K562 (cell line): ENCODE measurements at regions not wholly inside any gene's neighbourhood (a gene's known extent, or its start where the extent isn't known, plus 50 kb on each side); places are given as distances from the start of the nearest gene placed in this dataset.

ENCODE experiments used
- GTF2A2 ChIP-seq: IDR thresholded peaks from 2 replicates; pipeline ENCODE4 v1.6.1; 2016; ENCODE audit warnings: mild to moderate bottlenecking, missing genetic modification characterization, missing compliant biosample characterization
- L3MBTL2 ChIP-seq: fragments of 450-650 bp; IDR thresholded peaks from 2 replicates; pipeline ENCODE4 v1.6.1; 2016; ENCODE audit warnings: mild to moderate bottlenecking, moderate library complexity
- MNT ChIP-seq, 2 experiments: fragments of 450-650 bp; conservative IDR thresholded peaks; 2 replicates each; pipeline ENCODE4 v1.6.1; 2017; ENCODE audit warnings: mild to moderate bottlenecking in 2 of 2, moderate library complexity in 2 of 2
- NFE2L1 ChIP-seq: fragments of 450-650 bp; IDR thresholded peaks from 2 replicates; pipeline ENCODE4 v1.6.1; 2016; ENCODE audit warnings: missing genetic modification characterization, low read depth, mild to moderate bottlenecking, missing compliant biosample characterization, moderate library complexity, borderline replicate concordance
- NONO ChIP-seq, 2 experiments: fragments of 200-400 bp in 1 of 2; fragments of 450-650 bp in 1 of 2; formaldehyde crosslinking in 1 of 2; IDR thresholded peaks; 2 replicates each; pipeline ENCODE4 v1.6.1; 2017; ENCODE audit warnings: low read depth in 2 of 2, mild to moderate bottlenecking in 2 of 2, moderate library complexity in 2 of 2, low read length in 1 of 2
- RHOXF2B ChIP-seq: fragments of 250-450 bp; sonication (Bioruptor Pico); conservative IDR thresholded peaks from 2 replicates; pipeline ENCODE4 v1.5.1; 2021
- RNF2 ChIP-seq: sonication (generic); IDR thresholded peaks from 2 replicates; pipeline ENCODE4 v1.6.1; 2016
- UBTF ChIP-seq, 2 experiments: IDR thresholded peaks; 2 replicates each; pipeline ENCODE4 v1.6.1; 2012; ENCODE audit warnings: improper control_type of control experiment in 2 of 2, low read depth in 2 of 2, low read length in 2 of 2, borderline replicate concordance in 1 of 2
- ZNF175 ChIP-seq: fragments of 200-800 bp; sonication (Bioruptor generic); IDR thresholded peaks from 2 replicates; pipeline ENCODE4 v1.6.1; 2016; ENCODE audit warnings: low read depth, mild to moderate bottlenecking, missing genetic modification characterization, missing compliant biosample characterization
- ZNF584 ChIP-seq: fragments of 200-800 bp; sonication (Bioruptor generic); IDR thresholded peaks from 2 replicates; pipeline ENCODE4 v1.6.1; 2016; ENCODE audit warnings: low read depth, mild to moderate bottlenecking, missing genetic modification characterization, missing compliant biosample characterization
- TF ChIP-seq, protein P1 (sequence below): IDR thresholded peaks from 2 replicates; pipeline ENCODE4 v1.6.1; 2014; ENCODE audit warnings: antibody characterized with exemption
- TF ChIP-seq, protein P2 (sequence below): fragments of 450-650 bp; IDR thresholded peaks from 2 replicates; pipeline ENCODE4 v1.6.1; 2018; ENCODE audit not compliant: partially characterized antibody
- TF ChIP-seq, protein P3 (sequence below), 2 experiments: fragments of 450-650 bp; IDR thresholded peaks; 2 replicates each; pipeline ENCODE4 v1.6.1; 2018; ENCODE audit warnings: mild to moderate bottlenecking in 2 of 2, low read depth in 1 of 2; ENCODE audit not compliant: partially characterized antibody in 2 of 2

DNA sequence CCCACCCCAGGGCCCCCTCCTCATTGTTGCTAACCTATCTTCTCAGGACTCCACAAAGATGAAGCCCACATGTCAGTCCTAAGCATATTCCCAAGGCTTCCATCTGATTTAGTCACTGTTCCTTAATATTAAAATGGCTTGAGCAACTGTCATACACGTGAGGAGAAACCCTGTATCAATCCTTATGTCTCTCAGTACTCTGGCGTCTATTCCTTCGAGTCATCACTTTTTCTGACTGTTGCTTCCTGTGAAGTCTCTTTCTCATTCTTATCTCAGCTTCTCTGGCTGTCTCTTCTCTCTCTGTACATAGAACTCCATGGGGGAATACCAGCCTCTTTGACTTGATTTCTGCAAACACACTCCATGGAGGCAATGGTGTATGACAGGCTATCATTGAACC is 98.4 kb downstream of the C4BPA start (continued):
- TF ChIP-seq NFE2L1 (tag): no peak
- TF ChIP-seq RNF2: no peak
- no peak for TF ChIP-seq RHOXF2B (CRISPR knock-in tag)
- TF ChIP-seq GTF2A2 (tag): no peak
- TF ChIP-seq, protein P1, sequence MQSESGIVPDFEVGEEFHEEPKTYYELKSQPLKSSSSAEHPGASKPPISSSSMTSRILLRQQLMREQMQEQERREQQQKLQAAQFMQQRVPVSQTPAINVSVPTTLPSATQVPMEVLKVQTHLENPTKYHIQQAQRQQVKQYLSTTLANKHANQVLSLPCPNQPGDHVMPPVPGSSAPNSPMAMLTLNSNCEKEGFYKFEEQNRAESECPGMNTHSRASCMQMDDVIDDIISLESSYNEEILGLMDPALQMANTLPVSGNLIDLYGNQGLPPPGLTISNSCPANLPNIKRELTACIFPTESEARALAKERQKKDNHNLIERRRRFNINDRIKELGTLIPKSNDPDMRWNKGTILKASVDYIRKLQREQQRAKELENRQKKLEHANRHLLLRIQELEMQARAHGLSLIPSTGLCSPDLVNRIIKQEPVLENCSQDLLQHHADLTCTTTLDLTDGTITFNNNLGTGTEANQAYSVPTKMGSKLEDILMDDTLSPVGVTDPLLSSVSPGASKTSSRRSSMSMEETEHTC: 0 out of 2 replicates have a peak, but pooled peaks have one; percentile 23
- no peak for TF ChIP-seq NONO (IDR thresholded peaks at IDR 0.05; ENCODE audit: low read depth in 2 of 2, low read length in 1 of 2)
- 0 out of 2 replicates have a peak, but pooled peaks have one; percentile 19 for TF ChIP-seq ZNF584 (CRISPR knock-in tag)
- TF ChIP-seq MNT (conservative IDR thresholded peaks at IDR 0.05): no peak
- TF ChIP-seq L3MBTL2: peak; percentile 40; the same call in 1 of the 2 replicates
- TF ChIP-seq ZNF175 (CRISPR knock-in tag): no peak; the same call in 1 of the 2 replicates
- no peak for TF ChIP-seq UBTF (IDR thresholded peaks at IDR 0.05; ENCODE audit: borderline replicate concordance in 1 of 2, low read depth in 2 of 2, low read length in 2 of 2)
- TF ChIP-seq, protein P2, sequence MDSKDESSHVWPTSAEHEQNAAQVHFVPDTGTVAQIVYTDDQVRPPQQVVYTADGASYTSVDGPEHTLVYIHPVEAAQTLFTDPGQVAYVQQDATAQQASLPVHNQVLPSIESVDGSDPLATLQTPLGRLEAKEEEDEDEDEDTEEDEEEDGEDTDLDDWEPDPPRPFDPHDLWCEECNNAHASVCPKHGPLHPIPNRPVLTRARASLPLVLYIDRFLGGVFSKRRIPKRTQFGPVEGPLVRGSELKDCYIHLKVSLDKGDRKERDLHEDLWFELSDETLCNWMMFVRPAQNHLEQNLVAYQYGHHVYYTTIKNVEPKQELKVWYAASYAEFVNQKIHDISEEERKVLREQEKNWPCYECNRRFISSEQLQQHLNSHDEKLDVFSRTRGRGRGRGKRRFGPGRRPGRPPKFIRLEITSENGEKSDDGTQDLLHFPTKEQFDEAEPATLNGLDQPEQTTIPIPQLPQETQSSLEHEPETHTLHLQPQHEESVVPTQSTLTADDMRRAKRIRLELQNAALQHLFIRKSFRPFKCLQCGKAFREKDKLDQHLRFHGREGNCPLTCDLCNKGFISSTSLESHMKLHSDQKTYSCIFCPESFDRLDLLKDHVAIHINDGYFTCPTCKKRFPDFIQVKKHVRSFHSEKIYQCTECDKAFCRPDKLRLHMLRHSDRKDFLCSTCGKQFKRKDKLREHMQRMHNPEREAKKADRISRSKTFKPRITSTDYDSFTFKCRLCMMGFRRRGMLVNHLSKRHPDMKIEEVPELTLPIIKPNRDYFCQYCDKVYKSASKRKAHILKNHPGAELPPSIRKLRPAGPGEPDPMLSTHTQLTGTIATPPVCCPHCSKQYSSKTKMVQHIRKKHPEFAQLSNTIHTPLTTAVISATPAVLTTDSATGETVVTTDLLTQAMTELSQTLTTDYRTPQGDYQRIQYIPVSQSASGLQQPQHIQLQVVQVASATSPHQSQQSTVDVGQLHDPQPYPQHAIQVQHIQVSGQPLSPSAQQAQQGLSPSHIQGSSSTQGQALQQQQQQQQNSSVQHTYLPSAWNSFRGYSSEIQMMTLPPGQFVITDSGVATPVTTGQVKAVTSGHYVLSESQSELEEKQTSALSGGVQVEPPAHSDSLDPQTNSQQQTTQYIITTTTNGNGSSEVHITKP: no peak
- TF ChIP-seq, protein P3, sequence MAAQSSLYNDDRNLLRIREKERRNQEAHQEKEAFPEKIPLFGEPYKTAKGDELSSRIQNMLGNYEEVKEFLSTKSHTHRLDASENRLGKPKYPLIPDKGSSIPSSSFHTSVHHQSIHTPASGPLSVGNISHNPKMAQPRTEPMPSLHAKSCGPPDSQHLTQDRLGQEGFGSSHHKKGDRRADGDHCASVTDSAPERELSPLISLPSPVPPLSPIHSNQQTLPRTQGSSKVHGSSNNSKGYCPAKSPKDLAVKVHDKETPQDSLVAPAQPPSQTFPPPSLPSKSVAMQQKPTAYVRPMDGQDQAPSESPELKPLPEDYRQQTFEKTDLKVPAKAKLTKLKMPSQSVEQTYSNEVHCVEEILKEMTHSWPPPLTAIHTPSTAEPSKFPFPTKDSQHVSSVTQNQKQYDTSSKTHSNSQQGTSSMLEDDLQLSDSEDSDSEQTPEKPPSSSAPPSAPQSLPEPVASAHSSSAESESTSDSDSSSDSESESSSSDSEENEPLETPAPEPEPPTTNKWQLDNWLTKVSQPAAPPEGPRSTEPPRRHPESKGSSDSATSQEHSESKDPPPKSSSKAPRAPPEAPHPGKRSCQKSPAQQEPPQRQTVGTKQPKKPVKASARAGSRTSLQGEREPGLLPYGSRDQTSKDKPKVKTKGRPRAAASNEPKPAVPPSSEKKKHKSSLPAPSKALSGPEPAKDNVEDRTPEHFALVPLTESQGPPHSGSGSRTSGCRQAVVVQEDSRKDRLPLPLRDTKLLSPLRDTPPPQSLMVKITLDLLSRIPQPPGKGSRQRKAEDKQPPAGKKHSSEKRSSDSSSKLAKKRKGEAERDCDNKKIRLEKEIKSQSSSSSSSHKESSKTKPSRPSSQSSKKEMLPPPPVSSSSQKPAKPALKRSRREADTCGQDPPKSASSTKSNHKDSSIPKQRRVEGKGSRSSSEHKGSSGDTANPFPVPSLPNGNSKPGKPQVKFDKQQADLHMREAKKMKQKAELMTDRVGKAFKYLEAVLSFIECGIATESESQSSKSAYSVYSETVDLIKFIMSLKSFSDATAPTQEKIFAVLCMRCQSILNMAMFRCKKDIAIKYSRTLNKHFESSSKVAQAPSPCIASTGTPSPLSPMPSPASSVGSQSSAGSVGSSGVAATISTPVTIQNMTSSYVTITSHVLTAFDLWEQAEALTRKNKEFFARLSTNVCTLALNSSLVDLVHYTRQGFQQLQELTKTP (IDR thresholded peaks at IDR 0.05; ENCODE audit: low read depth in 1 of 2, partially characterized antibody in 2 of 2): peak in 1 of 2 experiments; percentile 26
